CD4-positive, alpha-beta T cell treated with Interleukin-4 for 1 hour (primary cell): ENCODE measurements at regions not wholly inside any gene's neighbourhood (a gene's known extent, or its start where the extent isn't known, plus 50 kb on each side); places are given as distances from the start of the nearest gene placed in this dataset.

Experiments used
- DNase-seq, 2 donors: peaks; one replicate each; pipeline ENCODE4 v3.0.0-alpha.2; 2020 to 2022

- no peak for DNase-seq
Measured at GRCh38 chr11:120061036-120061760, 76.7 kb downstream of the TRIM29 start.

DNA sequence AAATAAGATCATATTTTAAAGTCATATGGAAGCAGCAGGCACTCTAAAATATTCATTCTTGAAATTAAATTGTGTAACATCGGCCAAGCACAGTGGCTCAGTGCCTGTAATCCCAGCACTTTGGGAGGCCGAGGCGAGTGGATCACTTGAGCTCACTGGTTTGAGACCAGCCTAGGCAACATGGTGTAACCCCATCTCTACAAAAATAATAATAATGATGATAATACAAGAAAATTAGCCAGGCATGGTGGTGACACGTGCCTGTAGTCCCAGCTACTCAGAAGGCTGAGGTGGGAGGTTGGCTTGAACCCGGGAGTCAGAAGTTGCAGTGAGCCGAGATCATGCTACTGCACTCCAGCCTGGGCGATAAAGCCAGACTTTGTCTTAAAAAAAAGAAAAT is 77.4 kb downstream of the TRIM29 start:
- no peak for DNase-seq

DNA sequence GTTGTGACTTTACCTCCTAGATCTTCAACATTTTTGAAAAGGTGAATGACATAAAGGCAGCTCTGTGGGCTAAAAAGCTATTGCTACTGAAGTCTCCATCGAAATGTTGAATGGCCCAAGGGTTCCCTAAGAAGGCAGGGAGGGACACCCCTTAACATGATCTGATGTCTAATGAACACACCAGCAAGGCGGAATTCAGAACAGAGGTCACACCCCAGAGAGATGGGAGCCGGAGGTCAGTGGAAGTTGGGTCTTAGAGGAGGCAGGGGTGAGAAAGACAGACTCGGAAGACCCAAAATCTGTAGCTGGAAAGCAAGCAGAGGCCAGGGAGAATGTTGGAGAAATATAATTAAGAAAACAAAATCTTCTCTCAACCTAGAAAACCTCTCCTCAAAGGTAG is 79.0 kb downstream of the TRIM29 start:
- no peak for DNase-seq

DNA sequence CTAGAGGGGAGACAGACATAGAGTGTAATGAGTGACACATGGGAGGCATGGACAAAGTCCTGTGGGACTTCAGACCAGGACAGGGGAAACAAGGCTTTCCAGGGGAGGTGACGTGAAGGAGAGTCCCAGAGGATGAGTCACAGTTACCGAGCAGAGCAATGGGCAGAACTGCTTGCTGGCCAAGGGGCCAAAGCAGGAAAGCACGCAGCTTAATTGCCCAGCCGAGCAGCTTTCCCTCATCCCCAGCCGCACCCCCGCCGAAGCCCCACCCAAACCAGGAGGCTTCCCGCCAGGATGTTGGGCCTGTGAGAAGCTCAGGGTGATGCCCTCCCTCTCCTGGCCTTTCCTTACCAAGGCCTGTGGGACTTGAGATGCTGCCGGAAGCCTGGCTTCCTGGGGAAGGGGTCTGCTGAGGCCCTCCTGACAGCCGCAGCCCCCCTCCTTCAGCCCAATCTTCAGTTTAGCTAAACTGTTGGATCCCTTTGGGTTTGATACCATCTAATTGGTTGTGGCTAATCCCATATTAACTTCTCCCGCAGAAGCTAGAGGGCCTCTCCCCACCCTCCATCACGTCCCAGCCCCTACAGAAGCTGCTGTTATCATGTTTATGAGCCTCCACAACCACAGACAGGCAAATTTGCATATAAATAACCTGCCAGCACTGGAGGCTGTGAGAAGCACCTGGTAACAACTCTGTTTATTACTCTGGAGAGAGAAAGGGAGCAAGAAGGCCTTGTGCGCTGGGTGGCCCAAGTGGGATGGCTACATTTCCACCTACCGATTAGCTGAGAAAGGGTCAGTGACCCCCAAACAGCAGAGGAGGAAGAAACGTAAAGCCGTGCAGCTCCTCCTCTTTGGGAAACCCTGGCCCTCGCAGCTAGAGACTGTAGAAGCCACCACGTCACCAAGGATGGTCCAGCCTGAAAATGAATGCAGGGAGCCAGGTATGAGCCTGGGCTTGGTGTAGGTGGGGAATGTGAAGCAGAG is 80.0 kb downstream of the TRIM29 start:
- no peak for DNase-seq

- DNase-seq = no peak
Measured at GRCh38 chr11:120057028-120057330, 80.9 kb downstream of the TRIM29 start.

GRCh38 chr11:120056301-120057027 is 81.4 kb downstream of the TRIM29 start:
- no peak for DNase-seq

GRCh38 chr11:120055646-120056045 is 82.3 kb downstream of the TRIM29 start:
- DNase-seq = no peak

DNA sequence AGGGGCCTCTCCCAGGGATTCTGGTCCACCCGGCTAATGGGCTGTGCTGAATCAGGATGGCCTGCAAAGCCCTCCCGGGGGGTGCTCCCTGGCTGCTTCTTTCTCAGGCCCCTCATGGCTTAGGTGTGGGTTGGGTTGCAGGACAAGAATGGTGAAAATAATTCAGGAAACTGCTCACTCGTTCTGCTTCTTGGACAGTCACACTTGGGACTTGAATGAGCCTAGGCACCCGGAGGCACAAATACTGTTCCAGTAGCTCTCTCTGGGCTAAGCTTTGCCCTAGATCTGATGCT is 83.2 kb downstream of the TRIM29 start:
- no peak for DNase-seq

- DNase-seq = no peak
Measured at GRCh38 chr11:120054016-120054752, 83.7 kb downstream of the TRIM29 start.

DNA sequence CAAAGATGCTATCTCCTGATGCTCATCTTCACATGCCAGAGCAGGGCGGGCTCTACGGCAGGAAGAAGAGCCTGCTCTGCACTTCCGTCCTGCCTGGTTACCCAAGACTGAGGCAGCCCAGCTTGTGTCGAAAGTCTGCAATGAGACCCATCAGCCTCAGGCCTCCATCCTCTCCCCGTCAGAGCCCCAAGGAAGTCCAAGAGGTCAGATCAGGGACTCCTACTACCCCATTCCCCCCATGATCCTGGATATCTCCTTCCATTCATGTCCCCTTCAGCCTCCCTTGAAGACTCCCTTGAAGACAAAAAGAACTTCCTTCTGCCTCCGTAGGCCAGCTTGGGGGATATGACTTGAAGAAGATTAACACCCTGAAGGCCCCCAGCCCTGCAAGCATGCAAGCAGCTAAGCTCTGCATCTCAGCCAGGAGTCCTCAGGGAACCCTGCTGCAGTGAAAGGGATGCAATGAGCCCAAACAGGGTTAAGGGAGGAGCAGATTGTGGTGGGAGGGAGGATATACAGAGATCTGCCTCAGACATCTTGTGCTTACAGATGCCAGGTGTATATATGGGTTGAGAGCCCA is 85.6 kb downstream of the TRIM29 start:
- no peak for DNase-seq

GRCh38 chr11:120044011-120044675 is 93.8 kb downstream of the TRIM29 start:
- peak in 1 of 2 donors; percentile 3 for DNase-seq

DNA sequence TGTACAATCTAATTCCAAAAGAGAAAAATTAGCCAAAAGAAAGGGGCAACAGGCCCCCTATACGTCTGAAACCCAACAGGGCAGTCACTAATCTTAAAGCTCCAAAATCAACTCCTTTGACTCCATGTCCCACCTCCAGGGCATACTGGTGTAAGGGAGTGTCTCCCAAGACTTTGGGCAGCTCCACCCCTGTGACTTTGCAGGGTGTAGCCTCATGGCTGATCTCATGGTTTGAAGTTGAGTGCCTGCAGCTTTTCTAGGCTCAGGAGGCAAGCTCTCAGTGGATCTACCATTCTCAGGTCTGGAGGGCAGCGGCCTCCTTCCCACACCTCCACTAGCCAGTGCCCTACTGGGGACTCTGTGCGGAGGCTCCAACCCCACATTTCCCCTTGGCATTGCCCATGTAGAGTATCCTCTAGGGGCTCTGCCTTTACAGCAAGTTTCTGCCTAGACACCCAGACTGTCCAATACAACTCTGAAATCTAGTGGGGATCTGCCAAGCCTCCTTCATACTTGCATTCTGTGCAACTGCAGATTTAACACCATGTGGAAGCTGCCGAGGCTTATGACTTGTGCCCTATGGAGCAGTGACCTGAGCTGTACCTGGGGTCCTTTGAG is 94.5 kb downstream of the TRIM29 start:
- DNase-seq = peak in 1 of 2 donors; percentile 4

GRCh38 chr11:120041625-120042024 is 96.3 kb downstream of the TRIM29 start:
- no peak for DNase-seq

DNA sequence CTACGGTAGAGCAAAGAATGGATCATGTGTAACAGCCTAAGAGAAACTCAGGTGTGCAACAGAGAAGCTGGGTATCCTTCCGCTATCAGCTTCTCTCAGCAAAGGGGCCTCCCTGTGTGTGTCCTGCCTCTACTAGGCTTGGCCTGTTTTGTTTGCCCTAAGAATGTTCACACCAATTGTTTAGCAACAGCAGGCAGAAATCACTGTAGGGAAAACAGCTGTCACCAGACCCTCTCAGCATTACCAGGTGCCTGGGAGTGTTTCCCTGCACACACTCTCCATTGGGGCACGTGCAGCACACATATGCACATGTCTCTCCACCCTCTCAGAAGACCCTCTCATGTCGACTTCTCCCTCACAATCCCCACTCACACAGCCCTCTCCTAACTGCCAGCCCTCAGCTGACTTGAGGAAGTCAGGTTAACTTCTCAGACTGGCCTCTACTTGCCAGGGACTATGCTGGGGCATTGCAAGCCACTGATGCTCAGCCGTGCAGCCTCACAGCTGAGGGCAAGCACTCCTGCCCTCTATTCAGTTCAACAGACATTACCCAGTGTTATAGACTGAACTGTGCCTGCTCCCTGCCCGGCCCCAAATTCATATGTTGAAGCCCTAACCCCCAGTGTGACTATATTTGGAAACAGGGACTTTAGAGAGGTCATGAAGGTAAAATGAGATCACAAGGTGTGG is 97.6 kb downstream of the TRIM29 start:
- DNase-seq = no peak

DNA sequence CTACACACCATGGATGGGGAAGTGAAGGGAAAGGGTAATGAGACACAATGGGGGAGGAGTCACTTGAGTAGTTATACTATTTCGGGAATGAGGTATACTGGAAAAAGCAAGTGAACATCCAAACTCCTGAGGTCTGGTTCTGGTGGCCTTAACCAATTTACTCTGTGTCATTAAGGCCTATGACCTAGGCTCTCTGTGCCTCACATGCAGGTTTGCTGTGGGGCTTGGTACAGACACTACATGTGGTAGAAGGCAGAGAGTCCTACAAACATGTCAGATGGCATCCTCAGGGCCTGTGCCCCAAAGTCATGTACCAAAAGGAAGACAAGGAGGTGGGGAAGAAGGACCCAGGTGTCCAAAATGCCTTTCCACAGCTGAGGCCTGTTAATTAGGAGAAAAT is 98.9 kb downstream of the TRIM29 start:
- DNase-seq = no peak

GRCh38 chr11:120037111-120037510 is 100.8 kb downstream of the TRIM29 start:
- DNase-seq = no peak

DNA sequence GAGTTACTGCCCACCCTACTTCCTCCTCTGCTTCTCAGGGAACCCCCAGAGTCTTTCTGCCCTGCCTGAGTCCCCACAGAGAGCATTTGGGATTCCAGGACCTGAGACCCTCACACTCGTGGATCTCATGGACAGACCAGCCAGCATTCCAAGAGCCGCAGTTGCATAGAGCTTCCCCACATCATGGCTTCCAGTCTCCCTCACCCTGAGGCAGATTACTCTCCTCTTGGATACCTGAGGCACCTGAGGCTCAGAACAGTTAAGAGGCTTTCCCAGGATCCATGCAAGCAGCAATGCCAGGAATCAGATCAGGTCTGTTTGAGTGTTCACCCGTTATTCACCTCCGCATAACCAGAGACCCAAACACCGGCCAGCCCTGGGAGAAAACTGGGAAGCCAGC is 102.2 kb downstream of the TRIM29 start:
- DNase-seq = no peak

- DNase-seq = no peak
Measured at GRCh38 chr11:120034881-120035630, 102.9 kb downstream of the TRIM29 start.

DNA sequence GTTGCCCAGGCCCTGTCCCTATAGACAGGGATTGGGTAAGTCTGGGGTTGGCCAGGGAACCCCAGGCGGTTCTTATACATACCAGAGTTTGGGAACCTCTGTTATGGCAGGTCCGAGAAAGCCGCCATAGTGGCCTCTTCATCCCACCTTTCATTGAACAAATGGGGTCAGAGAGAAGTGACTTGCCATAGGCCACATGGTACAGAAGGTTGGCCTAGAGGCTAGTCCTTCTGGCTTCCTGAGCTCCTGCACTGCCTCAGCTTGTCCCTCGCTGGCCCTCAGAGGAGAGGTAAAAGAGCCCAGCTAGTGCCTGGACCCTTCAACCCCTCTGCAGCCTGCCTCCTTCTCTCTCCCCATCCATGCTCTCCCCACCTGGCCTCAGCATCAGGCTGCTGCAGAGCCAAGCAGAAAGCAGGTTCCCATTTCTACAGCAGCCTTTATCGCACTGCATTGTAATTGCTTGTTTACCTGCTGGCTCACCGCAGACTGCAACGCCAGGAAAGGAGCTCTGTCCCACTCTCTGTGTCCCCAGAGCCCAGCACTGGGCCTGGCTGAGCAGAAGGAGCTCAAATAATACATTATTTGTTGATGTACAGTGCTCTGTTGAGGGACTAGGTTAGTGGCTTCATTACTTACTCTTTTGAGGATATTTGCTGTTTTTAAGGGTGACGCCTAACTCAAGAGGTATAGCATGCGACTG is 103.6 kb downstream of the TRIM29 start:
- peak in 1 of 2 donors; percentile 3 for DNase-seq
